ENCODE measurements at regions not wholly inside any gene's neighbourhood (a gene's known extent, or its start where the extent isn't known, plus 50 kb on each side); places are given as distances from the start of the nearest gene placed in this dataset.

- Histone ChIP-seq H3K4me2 (ENCODE audit: insufficient read depth, low read length) (no peak overlapping the region), H3K9me3 (replicated peaks; ENCODE audit: control insufficient read depth, insufficient read depth, low read depth, low read length) (no peaks in the 10 kb centered on the region), H3K36me3 (ENCODE audit: control insufficient read depth, insufficient read depth, low read length) (no peaks in the 10 kb centered on the region), H3K4me3 (no peak overlapping the region), H3K9me1 (ENCODE audit: control insufficient read depth, insufficient read depth, low read length) (no peaks in the 10 kb centered on the region), H3K9ac (ENCODE audit: insufficient read depth in 1 of 2, low read depth in 2 of 2, low read length in 2 of 2) (no peak overlapping the region), H3K4me1 (replicated peaks in 1 of 2; ENCODE audit: control insufficient read depth in 2 of 2, insufficient read depth in 2 of 2, low read length in 2 of 2) (peaks cover 0 to 3% of the 10 kb centered on the region in 2 experiments; a peak in 2 of 5 replicates), H3K27me3 (ENCODE audit: control insufficient read depth in 2 of 2, insufficient read depth in 2 of 2, low read length in 2 of 2) (no peaks in the 10 kb centered on the region), H2AFZ (ENCODE audit: low read depth, low read length) (no peak overlapping the region), H3K27ac (ENCODE audit: extremely low read depth, low read depth, low read length) (no peak overlapping the region), H3K79me2 (ENCODE audit: control insufficient read depth, insufficient read depth, low read length) (no peaks in the 10 kb centered on the region), H4K20me1 (replicated peaks; ENCODE audit: control insufficient read depth, insufficient read depth, low read length) (no peaks in the 10 kb centered on the region)
- no peak for DNase-seq (ENCODE audit: extremely low read depth in 1 of 4, low spot score in 3 of 4)
- in situ Hi-C loops (cut with MboI) (no loop called here), intact Hi-C loops (cut with micrococcal nuclease) (no loop called here)
- WGBS (ENCODE audit: insufficient coverage, low coverage, missing lambda C conversion rate) = 11% methylated on average over 5 of the region's 7 CpGs
- BruUV-seq (replicated peaks) = no TSS peak
- no peak for FAIRE-seq
- no peak for ATAC-seq
- TF ChIP-seq ZBTB40 (IDR thresholded peaks at IDR 0.05) (no peak), ZBTB40 (CRISPR knock-in tag; IDR thresholded peaks at IDR 0.05) (no peak)
- ChIA-PET POLR2A (interaction anchor here (0.7 kb wide), 1 partner anchor 16 kb away, joined by 5 read pairs; no protein-coding TSS in a partner anchor), CTCF (ENCODE audit: low intra/inter-chr PET ratio) (no interaction called here)
Measured at GRCh38 chrX:39669668-39670067, 428.1 kb downstream of the BCOR start.
